ENCODE measurements at regions not wholly inside any gene's neighbourhood (a gene's known extent, or its start where the extent isn't known, plus 50 kb on each side); places are given as distances from the start of the nearest gene placed in this dataset.

DNA sequence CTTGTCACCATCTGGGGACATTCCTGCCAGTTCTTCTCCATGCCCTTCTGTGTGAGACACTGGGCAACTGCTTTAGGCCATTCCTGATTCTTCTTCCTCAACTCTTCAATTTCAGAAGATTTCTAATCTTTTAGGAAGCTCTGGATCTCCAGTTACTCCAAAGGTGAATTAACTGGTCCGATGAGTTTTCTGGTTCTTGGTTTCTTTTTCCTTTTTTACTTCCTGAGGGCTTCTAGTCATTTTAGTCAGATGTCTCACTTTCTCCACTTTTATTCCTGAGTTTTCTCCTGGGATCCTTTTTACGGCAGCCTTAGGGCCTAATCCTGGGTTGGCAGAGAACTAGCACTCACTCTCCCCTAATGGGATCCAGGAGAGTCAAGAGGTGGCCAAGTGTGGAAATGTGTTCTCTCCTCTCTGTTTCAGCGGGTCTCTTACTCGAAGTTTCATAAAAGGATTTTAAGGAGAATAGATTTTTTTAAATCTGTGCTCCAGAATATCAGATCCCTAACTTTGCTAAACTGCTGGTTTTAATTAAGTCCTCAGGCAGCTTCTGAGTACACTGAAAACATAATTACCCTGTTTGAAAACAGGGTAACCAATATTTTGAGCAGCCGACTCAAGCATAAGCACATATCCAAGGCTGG, 107.6 kb downstream of the RMI2 start:
- TF ChIP-seq, protein P1, sequence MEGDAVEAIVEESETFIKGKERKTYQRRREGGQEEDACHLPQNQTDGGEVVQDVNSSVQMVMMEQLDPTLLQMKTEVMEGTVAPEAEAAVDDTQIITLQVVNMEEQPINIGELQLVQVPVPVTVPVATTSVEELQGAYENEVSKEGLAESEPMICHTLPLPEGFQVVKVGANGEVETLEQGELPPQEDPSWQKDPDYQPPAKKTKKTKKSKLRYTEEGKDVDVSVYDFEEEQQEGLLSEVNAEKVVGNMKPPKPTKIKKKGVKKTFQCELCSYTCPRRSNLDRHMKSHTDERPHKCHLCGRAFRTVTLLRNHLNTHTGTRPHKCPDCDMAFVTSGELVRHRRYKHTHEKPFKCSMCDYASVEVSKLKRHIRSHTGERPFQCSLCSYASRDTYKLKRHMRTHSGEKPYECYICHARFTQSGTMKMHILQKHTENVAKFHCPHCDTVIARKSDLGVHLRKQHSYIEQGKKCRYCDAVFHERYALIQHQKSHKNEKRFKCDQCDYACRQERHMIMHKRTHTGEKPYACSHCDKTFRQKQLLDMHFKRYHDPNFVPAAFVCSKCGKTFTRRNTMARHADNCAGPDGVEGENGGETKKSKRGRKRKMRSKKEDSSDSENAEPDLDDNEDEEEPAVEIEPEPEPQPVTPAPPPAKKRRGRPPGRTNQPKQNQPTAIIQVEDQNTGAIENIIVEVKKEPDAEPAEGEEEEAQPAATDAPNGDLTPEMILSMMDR (IDR thresholded peaks at IDR 0.05; ENCODE audit: borderline replicate concordance, insufficient read depth, low read depth, low read length) = no peak
- no peak overlapping the region for H3K4me3 ChIP-seq (ENCODE audit: low read depth, low read length)

DNA sequence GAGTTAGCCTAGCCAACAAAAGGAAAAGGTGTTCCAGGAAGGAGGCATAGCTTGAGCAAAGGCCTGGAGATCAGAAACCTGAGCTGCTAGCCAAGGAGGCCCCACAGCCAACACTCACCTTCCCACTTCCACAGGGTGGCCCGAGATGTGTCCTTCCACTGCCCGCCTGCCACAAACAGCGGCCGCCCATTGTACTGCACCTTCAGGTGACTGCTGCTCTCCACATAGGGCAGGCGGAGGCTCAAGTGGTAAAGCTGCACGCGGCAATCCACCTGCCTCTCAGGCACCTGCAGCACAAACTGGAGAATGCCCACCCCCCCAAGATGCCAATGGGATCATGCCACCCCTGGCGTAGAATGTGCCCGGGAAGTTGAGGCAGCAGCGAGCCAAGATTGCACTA, 111.5 kb downstream of the RMI2 start:
- TF ChIP-seq, protein P1 (IDR thresholded peaks at IDR 0.05; ENCODE audit: borderline replicate concordance, insufficient read depth, low read depth, low read length) = no peak
- no peak overlapping the region for H3K4me3 ChIP-seq (ENCODE audit: low read depth, low read length)

DNA sequence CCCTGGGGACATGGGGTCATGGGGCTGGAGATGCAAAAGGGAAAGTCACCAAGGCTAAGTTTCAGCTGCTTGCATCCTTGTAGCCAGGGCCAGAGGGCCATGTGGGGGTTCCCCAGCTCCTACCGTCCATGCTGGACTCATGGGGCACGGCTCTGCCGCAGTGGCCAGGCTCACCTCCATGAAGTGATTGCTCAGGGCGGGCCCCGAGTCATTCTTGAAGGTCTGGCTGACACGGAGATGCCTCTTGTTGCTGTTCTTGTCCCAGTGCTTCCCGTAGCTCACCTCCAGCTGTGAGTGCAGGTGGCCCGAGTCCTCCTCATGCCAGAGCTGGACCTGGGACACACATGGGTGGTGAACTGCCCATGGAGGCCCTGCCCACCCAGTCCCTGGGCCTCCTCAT, 114.5 kb downstream of the RMI2 start:
- TF ChIP-seq, protein P1 (IDR thresholded peaks at IDR 0.05; ENCODE audit: borderline replicate concordance, insufficient read depth, low read depth, low read length) = no peak
- no peak overlapping the region for H3K4me3 ChIP-seq (ENCODE audit: low read depth, low read length)

DNA sequence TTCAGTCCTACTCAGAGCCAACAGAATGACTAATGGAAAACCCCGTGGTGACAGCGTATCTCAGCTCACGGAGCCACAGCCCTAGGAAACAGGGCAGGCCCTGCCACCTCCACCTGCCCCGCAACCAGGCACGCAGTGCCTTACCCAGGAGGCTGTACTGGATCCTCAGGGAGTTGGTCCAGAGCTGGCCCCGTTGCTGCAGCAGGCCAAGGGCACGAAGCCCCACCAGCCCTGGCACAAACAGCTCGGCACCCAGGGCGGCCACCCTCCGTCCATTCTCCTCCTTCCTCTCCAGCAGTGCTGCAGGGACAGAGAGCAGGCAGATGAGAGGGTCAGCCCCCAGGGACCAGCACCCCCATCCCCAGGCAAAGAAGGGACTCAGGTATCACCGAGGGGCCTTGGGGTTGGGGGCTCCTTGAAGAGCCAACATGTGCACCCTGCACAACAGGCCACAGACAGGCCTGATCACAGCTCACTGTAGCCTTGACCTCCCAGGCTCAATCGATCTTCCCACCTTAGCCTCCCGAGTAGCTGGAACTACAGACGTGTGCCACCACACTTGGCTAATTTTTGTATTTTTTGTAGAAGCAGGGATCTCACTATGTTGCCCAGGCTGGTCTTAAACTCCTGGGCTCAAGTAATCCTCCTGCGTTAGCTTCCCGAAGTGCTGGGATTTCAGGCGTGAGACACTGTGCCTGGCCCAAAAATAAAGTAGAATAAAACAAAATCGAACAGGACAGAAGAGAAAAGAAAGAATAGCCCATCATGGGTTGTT, 115.7 kb downstream of the RMI2 start:
- H3K4me3 ChIP-seq (ENCODE audit: low read depth, low read length) = no peak overlapping the region
- TF ChIP-seq, protein P1 (IDR thresholded peaks at IDR 0.05; ENCODE audit: borderline replicate concordance, insufficient read depth, low read depth, low read length) = no peak

DNA sequence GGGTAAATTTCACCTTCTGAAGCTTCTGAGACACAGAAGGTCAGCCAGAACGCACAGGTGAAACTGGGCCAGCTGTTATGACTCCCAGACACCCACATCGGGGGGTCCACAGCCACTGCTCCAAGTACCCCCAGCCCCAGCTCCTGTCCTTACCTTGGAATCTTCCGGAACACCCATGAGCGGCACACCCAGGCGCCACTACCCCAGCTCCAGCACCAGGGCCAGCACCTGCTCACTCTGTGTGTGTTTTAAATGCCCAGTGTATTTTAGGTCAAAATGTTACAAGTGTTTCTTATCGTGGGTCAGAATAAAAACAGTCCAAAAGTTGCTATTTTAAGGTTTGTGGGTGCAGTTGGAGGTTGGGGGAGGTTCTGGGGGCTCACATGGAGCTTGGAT, 116.3 kb downstream of the RMI2 start:
- TF ChIP-seq, protein P1 (IDR thresholded peaks at IDR 0.05; ENCODE audit: borderline replicate concordance, insufficient read depth, low read depth, low read length) = no peak
- no peak overlapping the region for H3K4me3 ChIP-seq (ENCODE audit: low read depth, low read length)

DNA sequence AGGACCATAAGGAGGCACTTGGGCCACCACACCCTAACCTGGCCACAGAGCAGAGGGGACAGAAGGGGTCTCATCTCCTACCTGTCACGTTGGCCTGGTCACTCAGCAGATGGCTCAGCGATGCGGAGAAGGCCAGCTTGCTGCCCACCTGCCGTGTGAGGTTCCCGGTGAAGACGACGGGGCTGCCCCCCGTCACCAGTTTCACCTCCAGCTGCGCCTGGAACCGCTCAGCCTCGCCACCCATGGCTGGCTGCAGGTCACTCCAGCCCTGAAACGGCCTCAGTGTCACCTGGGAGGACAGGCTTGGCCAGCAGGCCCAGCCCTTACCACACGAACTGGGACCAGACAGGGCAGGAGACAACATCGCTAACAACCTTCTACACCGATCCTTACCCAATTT, 116.8 kb downstream of the RMI2 start:
- TF ChIP-seq, protein P1 (IDR thresholded peaks at IDR 0.05; ENCODE audit: borderline replicate concordance, insufficient read depth, low read depth, low read length) = no peak
- no peak overlapping the region for H3K4me3 ChIP-seq (ENCODE audit: low read depth, low read length)

DNA sequence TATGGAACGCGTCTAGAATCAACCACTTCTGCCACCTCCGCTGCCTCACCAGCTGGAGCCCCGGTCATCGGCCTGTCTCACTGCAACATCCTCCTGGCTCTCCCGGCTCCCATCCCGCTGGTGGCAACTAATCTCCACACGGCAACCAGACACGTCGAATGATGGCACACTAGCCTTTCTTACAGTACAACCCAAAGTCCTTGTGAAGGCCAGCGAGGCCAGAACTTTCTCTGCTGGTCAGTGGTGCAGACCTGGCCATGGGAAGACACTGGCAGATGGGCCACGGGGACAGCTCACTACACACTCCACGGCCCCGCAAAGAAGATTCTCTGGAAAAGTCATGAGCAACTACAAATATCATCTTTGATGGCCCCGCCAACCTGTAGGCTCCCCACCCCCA, 117.6 kb downstream of the RMI2 start:
- H3K4me3 ChIP-seq (ENCODE audit: low read depth, low read length) = no peak overlapping the region
- TF ChIP-seq, protein P1 (IDR thresholded peaks at IDR 0.05; ENCODE audit: borderline replicate concordance, insufficient read depth, low read depth, low read length) = no peak

All from GM12875 (cell line).